Neural progenitor cell (in vitro differentiated cells): ENCODE measurements at regions not wholly inside any gene's neighbourhood (a gene's known extent, or its start where the extent isn't known, plus 50 kb on each side); places are given as distances from the start of the nearest gene placed in this dataset.

Experiments
- EZH2 ChIP-seq: fragments of 200-600 bp; sonication (generic); IDR thresholded peaks from 2 replicates; pipeline ENCODE4 v1.6.1; 2017; ENCODE audit warnings: antibody characterized with exemption, mild to moderate bottlenecking, moderate library complexity
- EZH2phosphoT487 ChIP-seq: fragments of 200-600 bp; sonication (generic); IDR thresholded peaks from 2 replicates; pipeline ENCODE4 v1.6.1; 2017; ENCODE audit warnings: antibody characterized with exemption
- TF ChIP-seq, protein P1 (sequence below): fragments of 200-600 bp; sonication (generic); IDR thresholded peaks from 2 replicates; pipeline ENCODE4 v1.5.1; 2017; ENCODE audit warnings: antibody characterized with exemption, mild to moderate bottlenecking

DNA sequence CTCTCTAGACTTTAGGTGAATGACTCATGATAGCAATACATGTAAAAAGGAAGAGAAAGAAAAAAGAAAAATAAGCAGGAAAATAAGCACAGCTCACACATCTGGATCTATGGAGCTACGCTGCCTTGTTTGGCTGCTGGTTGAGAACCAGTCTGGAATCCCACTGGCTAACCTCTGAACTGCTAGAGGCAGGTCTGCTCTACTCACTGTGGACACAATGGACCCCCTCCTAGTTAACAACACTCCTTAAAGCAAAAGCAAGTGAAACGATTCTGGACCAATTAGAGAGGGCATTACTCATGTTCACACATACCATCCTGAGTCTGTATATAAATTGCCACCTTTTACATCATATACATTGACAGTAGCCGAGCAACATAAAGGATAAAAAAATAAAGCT lies 383.2 kb upstream of the FLRT2 start:
- TF ChIP-seq, protein P1, sequence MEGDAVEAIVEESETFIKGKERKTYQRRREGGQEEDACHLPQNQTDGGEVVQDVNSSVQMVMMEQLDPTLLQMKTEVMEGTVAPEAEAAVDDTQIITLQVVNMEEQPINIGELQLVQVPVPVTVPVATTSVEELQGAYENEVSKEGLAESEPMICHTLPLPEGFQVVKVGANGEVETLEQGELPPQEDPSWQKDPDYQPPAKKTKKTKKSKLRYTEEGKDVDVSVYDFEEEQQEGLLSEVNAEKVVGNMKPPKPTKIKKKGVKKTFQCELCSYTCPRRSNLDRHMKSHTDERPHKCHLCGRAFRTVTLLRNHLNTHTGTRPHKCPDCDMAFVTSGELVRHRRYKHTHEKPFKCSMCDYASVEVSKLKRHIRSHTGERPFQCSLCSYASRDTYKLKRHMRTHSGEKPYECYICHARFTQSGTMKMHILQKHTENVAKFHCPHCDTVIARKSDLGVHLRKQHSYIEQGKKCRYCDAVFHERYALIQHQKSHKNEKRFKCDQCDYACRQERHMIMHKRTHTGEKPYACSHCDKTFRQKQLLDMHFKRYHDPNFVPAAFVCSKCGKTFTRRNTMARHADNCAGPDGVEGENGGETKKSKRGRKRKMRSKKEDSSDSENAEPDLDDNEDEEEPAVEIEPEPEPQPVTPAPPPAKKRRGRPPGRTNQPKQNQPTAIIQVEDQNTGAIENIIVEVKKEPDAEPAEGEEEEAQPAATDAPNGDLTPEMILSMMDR = no peak
- TF ChIP-seq EZH2 (no peak), EZH2phosphoT487 (no peak)
